Suppressor macrophage (primary cell): ENCODE measurements at regions not wholly inside any gene's neighbourhood (a gene's known extent, or its start where the extent isn't known, plus 50 kb on each side); places are given as distances from the start of the nearest gene placed in this dataset.

Experiments
- DNase-seq, 4 experiments: peaks; one replicate each; pipeline ENCODE4 v3.0.0-alpha.2; 2020 to 2022

DNA sequence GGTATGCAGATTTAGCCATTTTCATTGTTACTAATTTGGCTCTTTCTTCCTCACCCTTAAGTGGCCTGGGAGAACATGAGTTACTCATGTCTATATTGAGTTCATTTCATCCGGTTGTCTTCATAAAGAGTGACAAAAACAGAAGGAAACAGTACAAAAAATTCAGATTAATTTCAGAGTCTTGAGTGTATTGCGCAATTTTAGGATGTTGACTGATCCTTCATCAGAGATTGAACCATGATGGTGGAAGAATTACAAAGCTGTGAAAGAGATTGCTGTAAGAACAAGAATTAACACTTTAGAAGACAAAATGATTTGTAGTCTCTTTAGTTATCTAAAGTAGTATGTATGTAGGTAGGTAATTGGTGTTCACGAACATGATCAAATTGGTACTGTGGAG is 194.0 kb upstream of the PPP1R3A start:
- DNase-seq, result peak in 1 of 4 experiments; percentile 7

DNA sequence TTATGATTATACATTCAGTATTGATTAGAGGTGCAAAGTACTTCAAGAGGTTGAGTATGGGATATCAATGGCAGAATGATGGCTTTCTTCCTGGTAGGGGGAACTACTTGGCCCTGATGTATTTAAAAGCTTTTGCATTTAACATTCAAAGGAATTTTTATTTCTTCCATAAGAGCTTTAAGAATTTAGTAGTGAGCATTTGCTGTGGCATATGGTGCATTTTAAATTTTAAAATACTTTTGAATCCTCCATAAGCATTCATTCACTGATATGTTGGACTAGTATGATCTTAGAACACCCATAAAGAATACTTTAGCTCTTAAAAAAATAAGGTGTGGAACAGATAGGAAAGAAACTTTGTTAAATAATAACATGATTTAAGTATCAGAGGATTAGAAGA is 191.9 kb upstream of the PPP1R3A start:
- no peak for DNase-seq

GRCh38 chr7:114109721-114110120 is 190.9 kb upstream of the PPP1R3A start:
- peak in 2 of 4 experiments; percentile 2 to 7 for DNase-seq

- DNase-seq, result peak in 1 of 4 experiments; percentile 8
Observed at GRCh38 chr7:114109304-114109703, 190.5 kb upstream of the PPP1R3A start.

DNA sequence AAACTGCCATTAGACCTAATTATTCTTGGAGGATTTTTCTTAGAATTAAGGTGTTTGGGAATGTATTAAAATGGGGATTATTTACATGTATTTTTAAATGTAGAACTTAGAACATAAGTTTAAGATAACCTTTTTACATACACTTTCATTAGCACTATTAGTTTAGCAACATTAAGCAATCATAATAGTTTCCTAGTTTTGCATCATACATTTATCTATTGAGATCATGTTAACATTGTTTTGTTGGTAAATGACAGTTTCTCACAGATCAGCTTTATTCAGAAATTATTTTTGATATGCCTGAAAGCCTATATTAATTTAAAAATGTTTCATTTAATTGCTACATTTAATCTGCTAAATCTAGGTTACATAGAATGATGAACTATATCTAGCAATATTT is 189.7 kb upstream of the PPP1R3A start:
- no peak for DNase-seq

GRCh38 chr7:114107522-114107921 is 188.7 kb upstream of the PPP1R3A start:
- DNase-seq, result no peak

GRCh38 chr7:114104035-114104434 is 185.2 kb upstream of the PPP1R3A start:
- no peak for DNase-seq

DNA sequence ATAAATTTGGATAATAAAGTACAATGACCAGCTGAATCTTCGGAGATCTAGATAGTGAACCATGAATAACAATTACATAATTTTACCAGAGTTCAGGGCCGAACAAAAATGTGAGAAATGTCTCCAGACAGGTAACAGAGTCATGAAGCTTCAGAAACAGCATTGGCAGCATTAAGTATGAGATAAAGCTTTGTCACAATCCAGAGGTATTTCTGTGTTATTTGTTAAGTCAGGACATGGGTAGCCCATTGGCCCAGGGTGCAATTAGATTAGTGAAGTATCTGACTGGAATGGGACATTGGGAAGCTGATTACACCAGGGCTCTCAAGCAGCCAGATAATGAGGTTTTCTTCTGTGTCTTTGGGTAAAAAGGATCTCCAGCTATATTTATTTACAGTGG is 184.2 kb upstream of the PPP1R3A start:
- DNase-seq, result no peak

DNA sequence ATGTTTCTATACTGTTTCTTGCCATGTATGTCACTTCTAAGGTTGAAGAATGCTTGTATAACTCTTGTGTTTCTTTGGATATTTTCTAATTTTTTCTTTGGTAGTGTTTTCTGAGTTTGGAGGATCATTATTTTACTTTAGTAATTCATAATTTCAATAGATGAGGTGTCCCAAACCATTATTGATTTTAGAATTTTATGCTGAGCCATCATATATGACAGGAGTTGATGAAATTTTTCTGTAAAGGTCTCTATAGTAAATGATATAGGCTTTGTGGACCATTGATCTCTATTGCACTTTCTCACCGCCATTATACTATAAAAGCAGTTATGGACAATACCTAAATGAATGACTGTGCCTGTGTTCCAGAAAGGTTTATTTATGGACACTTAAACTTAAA is 183.3 kb upstream of the PPP1R3A start:
- no peak for DNase-seq

DNA sequence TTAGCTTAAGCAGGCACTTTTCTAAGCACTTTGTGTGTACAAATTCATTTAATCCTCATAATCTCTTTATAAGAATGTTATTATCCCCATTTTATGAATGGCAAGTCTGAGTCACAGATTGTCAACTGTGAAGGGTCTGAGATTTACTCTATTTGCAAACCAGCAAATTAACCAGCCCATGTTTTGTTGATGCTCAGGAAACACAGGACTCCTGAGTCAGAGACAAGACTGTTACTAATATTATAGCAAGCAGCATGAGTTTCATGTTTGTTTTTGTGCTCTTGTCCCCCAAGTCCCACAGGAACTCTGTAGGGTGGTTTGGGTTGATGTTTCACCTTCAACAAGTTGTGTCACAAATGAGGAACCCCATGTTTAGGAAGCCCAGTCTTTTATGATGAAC is 182.0 kb upstream of the PPP1R3A start:
- no peak for DNase-seq

- DNase-seq, result no peak
Observed at GRCh38 chr7:114099337-114099736, 180.5 kb upstream of the PPP1R3A start.

- no peak for DNase-seq
Observed at GRCh38 chr7:114095885-114096284, 177.1 kb upstream of the PPP1R3A start.

DNA sequence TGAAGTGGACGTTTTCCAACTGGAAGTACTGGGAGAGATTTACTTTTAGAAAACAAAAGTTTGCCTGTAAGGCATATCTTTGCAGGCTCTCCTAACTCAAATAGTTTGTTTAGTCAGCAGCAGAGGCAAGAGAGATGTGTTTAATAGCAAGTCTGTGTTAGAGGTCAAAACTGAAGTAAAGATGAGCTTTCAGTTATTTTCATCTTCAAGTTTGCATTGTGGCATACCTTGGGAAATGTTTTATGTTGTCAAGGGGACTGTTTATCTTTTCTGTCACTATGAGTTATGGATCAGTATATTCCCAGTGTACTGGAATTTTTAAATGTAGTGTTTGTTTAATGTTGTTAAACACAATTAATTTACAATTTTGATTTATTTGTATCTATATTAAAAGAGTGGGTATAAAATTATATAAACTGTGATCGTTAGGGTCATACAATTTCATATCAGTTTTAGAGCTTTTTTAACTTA is 169.7 kb upstream of the PPP1R3A start:
- DNase-seq, result no peak

GRCh38 chr7:114087653-114088469 is 169.1 kb upstream of the PPP1R3A start:
- DNase-seq, result no peak

DNA sequence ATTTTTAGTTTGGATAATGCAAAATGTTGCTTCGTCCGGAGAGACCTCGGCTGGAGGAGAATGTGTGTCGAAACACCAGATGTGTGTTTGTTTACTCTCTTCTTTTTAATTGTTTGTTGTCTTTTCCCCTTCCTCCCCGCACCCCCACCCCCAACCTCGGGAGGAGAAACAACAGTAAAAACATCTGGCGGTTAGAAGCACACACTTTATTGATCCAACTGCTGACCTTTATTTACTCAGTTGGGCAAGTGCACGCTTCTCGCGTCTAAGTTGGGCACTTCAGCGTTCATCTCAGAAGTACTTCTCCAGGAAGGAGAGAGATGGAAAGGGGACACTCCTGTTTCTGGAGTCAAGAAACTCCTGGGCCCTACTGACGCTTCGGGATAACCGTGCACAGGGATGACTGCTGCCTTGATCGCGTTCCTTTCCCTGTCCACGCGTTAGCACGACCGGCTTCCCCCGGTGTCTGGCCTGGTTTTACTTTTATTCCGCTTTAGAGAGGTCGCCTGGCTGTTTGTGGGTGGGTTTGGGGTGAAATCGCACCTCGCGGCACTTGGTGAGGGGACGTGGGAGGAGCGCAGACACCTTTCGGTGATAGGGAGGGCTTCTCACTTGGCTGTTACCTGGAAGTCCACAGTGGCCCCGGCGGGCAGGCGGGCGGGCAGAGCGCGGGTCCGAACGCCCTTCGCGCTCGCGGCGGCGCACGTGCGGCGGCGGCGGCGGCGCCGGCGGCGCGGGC is 168.3 kb upstream of the PPP1R3A start:
- peak in 3 of 4 experiments; percentile 7 to 35 (median 16) for DNase-seq

DNA sequence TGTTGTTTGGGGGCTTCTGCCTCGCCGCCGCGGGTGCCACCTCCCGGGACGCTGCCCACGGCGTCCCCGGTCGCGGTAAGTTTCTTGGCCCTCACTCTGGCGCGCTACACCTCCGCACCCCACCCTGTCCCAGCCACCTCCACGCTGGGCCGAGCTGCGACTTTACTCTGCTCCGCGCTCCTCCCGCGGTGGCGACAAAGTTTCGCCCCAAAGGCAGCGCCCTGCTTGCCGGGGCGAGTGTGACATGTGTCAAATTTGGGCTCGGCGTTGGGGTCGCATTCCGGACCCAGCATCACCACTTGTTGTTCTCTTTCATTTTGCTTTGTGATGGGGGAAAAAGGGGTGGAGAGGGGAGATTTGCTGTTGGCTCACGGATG is 167.7 kb upstream of the PPP1R3A start:
- DNase-seq, result peak in 2 of 4 experiments; percentile 30 to 46

GRCh38 chr7:114085592-114086501 is 167.0 kb upstream of the PPP1R3A start:
- peak; percentile 29 to 64 (median 46) for DNase-seq

- DNase-seq, result no peak
Observed at GRCh38 chr7:114085313-114085591, 166.4 kb upstream of the PPP1R3A start.

GRCh38 chr7:114084472-114085312 is 165.9 kb upstream of the PPP1R3A start:
- DNase-seq, result peak; percentile 33 to 54 (median 40)

- DNase-seq, result no peak
Observed at GRCh38 chr7:114084002-114084471, 165.2 kb upstream of the PPP1R3A start.

- peak in 2 of 4 experiments; percentile 3 to 9 for DNase-seq
Observed at GRCh38 chr7:114083166-114084001, 164.6 kb upstream of the PPP1R3A start.
